Stimulated activated CD4-positive, alpha-beta T cell treated with anti-CD3 and anti-CD28 coated beads, Interleukin-12 subunit alpha, Interleukin-12 subunit beta, amount 100 ng/mL, for 48 hours (primary cell): ENCODE measurements at regions not wholly inside any gene's neighbourhood (a gene's known extent, or its start where the extent isn't known, plus 50 kb on each side); places are given as distances from the start of the nearest gene placed in this dataset.
"Not testable (repeated sequence)": the region's sequence is repeated elsewhere in the genome, so short reads cannot be mapped to it uniquely, and the experiment has no call there.

ENCODE experiments used
- DNase-seq, 3 donors: peaks; one replicate each; pipeline ENCODE4 v3.0.0-alpha.2; 2020; ENCODE audit warnings: low read depth in 2 of 3, low spot score in 1 of 3

GRCh38 chr6:86615299-86615698, 322.0 kb upstream of the HTR1E start:
- DNase-seq, result no peak

- DNase-seq, result no peak
These were observed 327.6 kb upstream of the HTR1E start for GRCh38 chr6:86609549-86610388.

GRCh38 chr6:86603364-86603763, 334.0 kb upstream of the HTR1E start:
- DNase-seq, result not testable (repeated sequence)

GRCh38 chr6:86602093-86602492, 335.2 kb upstream of the HTR1E start:
- DNase-seq, result not testable (repeated sequence)

GRCh38 chr6:86598969-86599368, 338.4 kb upstream of the HTR1E start:
- DNase-seq, result not testable (repeated sequence)

- no peak for DNase-seq
These were observed 341.7 kb upstream of the HTR1E start for GRCh38 chr6:86595641-86596040.

GRCh38 chr6:86586195-86586594, 351.1 kb upstream of the HTR1E start:
- DNase-seq, result no peak

- no peak for DNase-seq
These were observed 355.5 kb upstream of the HTR1E start for GRCh38 chr6:86581833-86582232.

GRCh38 chr6:86563197-86563596, 374.1 kb upstream of the HTR1E start:
- no peak for DNase-seq

- no peak for DNase-seq
These were observed 379.0 kb upstream of the HTR1E start for GRCh38 chr6:86558318-86558717.

GRCh38 chr6:86537292-86537861, 400.0 kb upstream of the HTR1E start:
- DNase-seq, result no peak

GRCh38 chr6:86536121-86536520, 401.2 kb upstream of the HTR1E start:
- DNase-seq, result no peak

GRCh38 chr6:86535100-86535499, 402.2 kb upstream of the HTR1E start:
- DNase-seq, result no peak

- no peak for DNase-seq
These were observed 407.7 kb upstream of the HTR1E start for GRCh38 chr6:86529635-86530034.

- no peak for DNase-seq
These were observed 411.1 kb upstream of the HTR1E start for GRCh38 chr6:86526238-86526637.

GRCh38 chr6:86516087-86516486, 421.2 kb upstream of the HTR1E start:
- no peak for DNase-seq

GRCh38 chr6:86511962-86512361, 425.4 kb upstream of the HTR1E start:
- no peak for DNase-seq

- no peak for DNase-seq
These were observed 429.1 kb upstream of the HTR1E start for GRCh38 chr6:86508230-86508629.

GRCh38 chr6:86502497-86502896, 434.8 kb upstream of the HTR1E start:
- DNase-seq, result no peak

GRCh38 chr6:86500035-86500434, 437.3 kb upstream of the HTR1E start:
- no peak for DNase-seq

- not testable (repeated sequence) for DNase-seq
These were observed 448.3 kb upstream of the HTR1E start for GRCh38 chr6:86489042-86489441.

- DNase-seq, result no peak
These were observed 449.6 kb upstream of the HTR1E start for GRCh38 chr6:86487660-86488221.
